Liver (tissue), 8 donors: ENCODE measurements at regions not wholly inside any gene's neighbourhood (a gene's known extent, or its start where the extent isn't known, plus 50 kb on each side); places are given as distances from the start of the nearest gene placed in this dataset.

ENCODE experiments used
- DNase-seq: peaks from one replicate; pipeline ENCODE4 v3.0.0-alpha.2; 2017; ENCODE audit warnings: low spot score
- H3K27ac ChIP-seq, 2 donors: one replicate each; pipeline ENCODE4 v1.7.0; 2013; ENCODE audit warnings: inconsistent platforms in 2 of 2, low read length in 2 of 2, control low read depth in 1 of 2, low read depth in 1 of 2, mild to moderate bottlenecking in 1 of 2
- H3K27me3 ChIP-seq, 4 donors: one replicate each; pipeline versions ENCODE4 v1.6.1 to v1.7.0; 2013; ENCODE audit warnings: low read length in 3 of 4, inconsistent platforms in 1 of 4, mild to moderate bottlenecking in 1 of 4, moderate library complexity in 1 of 4; ENCODE audit not compliant: control insufficient read depth in 4 of 4, insufficient read depth in 4 of 4
- H3K36me3 ChIP-seq, 4 donors: one replicate each; pipeline versions ENCODE4 v1.6.1 to v1.7.0; 2013; ENCODE audit warnings: low read length in 3 of 4, mild to moderate bottlenecking in 3 of 4, low read depth in 1 of 4, moderate library complexity in 1 of 4; ENCODE audit not compliant: control insufficient read depth in 4 of 4, insufficient read depth in 3 of 4
- H3K4me1 ChIP-seq, 4 donors: one replicate each; pipeline versions ENCODE4 v1.6.1 to v1.7.0; 2013; ENCODE audit warnings: low read length in 3 of 4, mild to moderate bottlenecking in 3 of 4, moderate library complexity in 1 of 4; ENCODE audit not compliant: control insufficient read depth in 4 of 4, insufficient read depth in 4 of 4
- H3K4me3 ChIP-seq, 3 donors: one replicate each; pipeline versions ENCODE4 v1.6.1 to v1.7.0; 2013; ENCODE audit warnings: low read length in 3 of 3, control low read depth in 1 of 3, low read depth in 1 of 3, mild to moderate bottlenecking in 1 of 3
- H3K9ac ChIP-seq, 2 donors: one replicate each; pipeline ENCODE4 v1.7.0; 2013; ENCODE audit warnings: low read length in 2 of 2, mild to moderate bottlenecking in 2 of 2, moderate library complexity in 2 of 2, control low read depth in 1 of 2, low read depth in 1 of 2
- H3K9me3 ChIP-seq, 4 donors: one replicate each; pipeline versions ENCODE4 v1.6.1 to v1.7.0; 2013; ENCODE audit warnings: low read length in 3 of 4; ENCODE audit not compliant: control insufficient read depth in 4 of 4
- EGR1 ChIP-seq, 2 donors: IDR thresholded peaks; 2 replicates each; pipeline ENCODE4 v1.6.1; 2016 to 2018; ENCODE audit warnings: antibody characterized with exemption in 2 of 2, low read depth in 2 of 2
- FOXA1 ChIP-seq: IDR thresholded peaks from 2 replicates; pipeline ENCODE4 v1.6.1; 2016; ENCODE audit warnings: antibody characterized with exemption
- FOXA2 ChIP-seq: IDR thresholded peaks from 2 replicates; pipeline ENCODE4 v1.6.1; 2016; ENCODE audit warnings: antibody characterized with exemption
- HNF4A ChIP-seq, 2 donors: conservative IDR thresholded peaks; 2 replicates each; pipeline ENCODE4 v1.6.1; 2016; ENCODE audit warnings: antibody characterized with exemption in 2 of 2, mild to moderate bottlenecking in 2 of 2
- HNF4G ChIP-seq: IDR thresholded peaks from 2 replicates; pipeline ENCODE4 v1.6.1; 2016; ENCODE audit warnings: antibody characterized with exemption
- NR2F2 ChIP-seq: IDR thresholded peaks from 2 replicates; pipeline ENCODE4 v1.6.1; 2016; ENCODE audit warnings: antibody characterized with exemption
- RAD21 ChIP-seq, 2 donors: IDR thresholded peaks; 2 replicates each; pipeline ENCODE4 v1.6.1; 2016; ENCODE audit warnings: antibody characterized with exemption in 2 of 2, mild to moderate bottlenecking in 2 of 2
- RXRA ChIP-seq, 2 donors: IDR thresholded peaks; 2 replicates each; pipeline ENCODE4 v1.6.1; 2017 to 2018; ENCODE audit warnings: antibody characterized with exemption in 2 of 2, mild to moderate bottlenecking in 1 of 2
- SP1 ChIP-seq: IDR thresholded peaks from 2 replicates; pipeline ENCODE4 v1.6.1; 2018; ENCODE audit warnings: antibody characterized with exemption, mild to moderate bottlenecking
- TAF1 ChIP-seq: conservative IDR thresholded peaks from 2 replicates; pipeline ENCODE4 v1.6.1; 2016; ENCODE audit warnings: antibody characterized with exemption, mild to moderate bottlenecking
- YY1 ChIP-seq: IDR thresholded peaks from 2 replicates; pipeline ENCODE4 v1.6.1; 2016; ENCODE audit warnings: antibody characterized with exemption, mild to moderate bottlenecking
- WGBS: extraction: QIAGEN DNeasy Blood & Tissue Kit; methylation state at CpG from one replicate; pipeline ENCODE4 v1.1.7; 2013; 5-methylcytosine and 5-hydroxymethylcytosine counted together
- TF ChIP-seq, protein P1 (sequence below): fragments of 150-350 bp; IDR thresholded peaks from 2 replicates; pipeline ENCODE4 v1.5.1; 2017; ENCODE audit warnings: improper control_type of control experiment, low read depth, low read length; ENCODE audit not compliant: missing input control
- TF ChIP-seq, protein P2 (sequence below): IDR thresholded peaks from 2 replicates; pipeline ENCODE4 v1.6.1; 2016; ENCODE audit warnings: antibody characterized with exemption
- TF ChIP-seq, protein P3 (sequence below): IDR thresholded peaks from 2 replicates; pipeline ENCODE4 v1.6.1; 2016; ENCODE audit warnings: antibody characterized with exemption
- donor health status: healthy.
- donor health status: healthy.
- donor health status: healthy.
- donor health status: healthy.
- donor health status: healthy.

DNA sequence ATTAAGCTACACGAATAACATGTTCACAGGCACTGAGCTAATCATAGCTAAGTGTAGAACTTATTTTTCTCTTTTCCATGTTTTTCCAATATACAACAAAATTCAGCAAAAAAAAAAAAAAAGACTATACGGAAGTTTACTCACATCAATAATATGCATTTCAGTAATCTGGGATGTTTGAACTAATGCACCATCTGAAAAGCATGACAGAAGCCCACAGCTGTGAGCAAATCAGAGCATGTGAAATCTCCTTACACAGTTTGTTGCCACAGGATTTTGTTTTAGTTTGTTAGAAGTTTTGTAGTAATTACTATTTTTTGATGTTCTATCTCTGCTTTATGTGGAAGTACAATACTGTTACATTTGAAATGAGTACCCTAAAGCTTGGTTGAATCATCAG is 1051.7 kb downstream of the TTLL7 start:
- H3K9ac ChIP-seq, result no peak overlapping the region
- H3K27ac ChIP-seq, result no peak overlapping the region
- WGBS, result 85% methylated on average over 2 of the region's 2 CpGs
- no peaks in the 10 kb centered on the region for H3K36me3 ChIP-seq
- TF ChIP-seq FOXA1, result no peak
- no peak for TF ChIP-seq SP1
- no peak for TF ChIP-seq TAF1
- no peak for TF ChIP-seq RXRA (IDR thresholded peaks at IDR 0.05)
- no peak for TF ChIP-seq HNF4A (conservative IDR thresholded peaks at IDR 0.05)
- TF ChIP-seq HNF4G, result no peak
- TF ChIP-seq, protein P1, sequence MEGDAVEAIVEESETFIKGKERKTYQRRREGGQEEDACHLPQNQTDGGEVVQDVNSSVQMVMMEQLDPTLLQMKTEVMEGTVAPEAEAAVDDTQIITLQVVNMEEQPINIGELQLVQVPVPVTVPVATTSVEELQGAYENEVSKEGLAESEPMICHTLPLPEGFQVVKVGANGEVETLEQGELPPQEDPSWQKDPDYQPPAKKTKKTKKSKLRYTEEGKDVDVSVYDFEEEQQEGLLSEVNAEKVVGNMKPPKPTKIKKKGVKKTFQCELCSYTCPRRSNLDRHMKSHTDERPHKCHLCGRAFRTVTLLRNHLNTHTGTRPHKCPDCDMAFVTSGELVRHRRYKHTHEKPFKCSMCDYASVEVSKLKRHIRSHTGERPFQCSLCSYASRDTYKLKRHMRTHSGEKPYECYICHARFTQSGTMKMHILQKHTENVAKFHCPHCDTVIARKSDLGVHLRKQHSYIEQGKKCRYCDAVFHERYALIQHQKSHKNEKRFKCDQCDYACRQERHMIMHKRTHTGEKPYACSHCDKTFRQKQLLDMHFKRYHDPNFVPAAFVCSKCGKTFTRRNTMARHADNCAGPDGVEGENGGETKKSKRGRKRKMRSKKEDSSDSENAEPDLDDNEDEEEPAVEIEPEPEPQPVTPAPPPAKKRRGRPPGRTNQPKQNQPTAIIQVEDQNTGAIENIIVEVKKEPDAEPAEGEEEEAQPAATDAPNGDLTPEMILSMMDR, result no peak
- no peak for TF ChIP-seq FOXA2
- TF ChIP-seq NR2F2, result no peak
- TF ChIP-seq EGR1 (IDR thresholded peaks at IDR 0.05; ENCODE audit: low read depth in 2 of 2), result no peak
- no peak overlapping the region for H3K4me3 ChIP-seq
- H3K9me3 ChIP-seq, result no peaks in the 10 kb centered on the region
- no peaks in the 10 kb centered on the region for H3K4me1 ChIP-seq
- no peaks in the 10 kb centered on the region for H3K27me3 ChIP-seq
- DNase-seq, result no peak

DNA sequence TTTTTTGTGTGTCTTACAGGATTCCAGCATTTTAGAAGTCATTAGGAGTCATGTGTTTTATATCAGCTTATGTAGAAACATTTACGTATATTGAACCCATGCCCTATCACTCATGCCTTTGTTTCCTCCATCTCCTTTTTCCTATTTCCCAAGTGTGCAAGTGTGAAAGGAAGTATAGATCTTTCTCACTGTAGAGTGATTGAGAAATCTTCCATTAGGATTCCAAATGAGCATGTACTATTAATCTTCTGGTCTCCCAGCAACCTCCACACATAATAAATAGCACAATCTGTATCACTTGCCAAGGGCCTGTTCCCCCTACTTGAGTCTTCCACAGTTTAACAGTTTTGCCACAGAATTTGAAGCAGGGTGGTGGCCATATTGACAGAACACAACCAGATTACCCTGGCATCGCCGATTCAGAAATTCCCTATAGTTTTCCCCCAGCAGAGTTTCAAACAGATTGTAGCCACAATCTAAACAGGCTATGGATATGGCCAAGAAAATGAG is 1052.8 kb downstream of the TTLL7 start:
- H3K27ac ChIP-seq, result no peak overlapping the region
- no peaks in the 10 kb centered on the region for H3K9me3 ChIP-seq
- H3K9ac ChIP-seq, result no peak overlapping the region
- DNase-seq, result no peak
- WGBS, result 92% methylated on average over 3 of the region's 3 CpGs
- H3K4me1 ChIP-seq, result no peaks in the 10 kb centered on the region
- no peaks in the 10 kb centered on the region for H3K27me3 ChIP-seq
- H3K36me3 ChIP-seq, result no peaks in the 10 kb centered on the region
- no peak overlapping the region for H3K4me3 ChIP-seq
- TF ChIP-seq, protein P1, result no peak
- no peak for TF ChIP-seq YY1
- TF ChIP-seq RAD21 (IDR thresholded peaks at IDR 0.05), result no peak

DNA sequence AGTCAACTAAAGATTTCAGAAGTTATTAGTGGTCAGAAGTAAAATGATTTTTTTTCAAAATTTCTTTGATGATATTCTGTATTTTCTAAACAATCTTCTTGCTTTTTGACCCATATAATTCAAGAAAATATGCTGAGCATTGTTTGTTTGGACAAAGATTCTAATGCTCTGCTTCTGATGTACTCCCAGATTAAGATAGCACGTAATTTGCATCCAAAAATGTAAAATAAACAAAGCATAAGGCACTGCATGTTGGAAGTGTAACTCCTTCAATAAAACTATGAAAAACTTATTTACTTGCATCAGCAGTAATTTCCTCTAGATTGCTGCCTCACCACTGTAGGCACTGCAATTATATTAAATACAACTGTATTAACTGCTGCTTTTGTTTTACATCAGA is 1054.1 kb downstream of the TTLL7 start:
- H3K4me1 ChIP-seq, result no peaks in the 10 kb centered on the region
- TF ChIP-seq, protein P2, sequence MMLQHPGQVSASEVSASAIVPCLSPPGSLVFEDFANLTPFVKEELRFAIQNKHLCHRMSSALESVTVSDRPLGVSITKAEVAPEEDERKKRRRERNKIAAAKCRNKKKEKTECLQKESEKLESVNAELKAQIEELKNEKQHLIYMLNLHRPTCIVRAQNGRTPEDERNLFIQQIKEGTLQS, result no peak
- TF ChIP-seq RAD21 (IDR thresholded peaks at IDR 0.05) (no peak), TAF1 (no peak), EGR1 (IDR thresholded peaks at IDR 0.05; ENCODE audit: low read depth in 2 of 2) (no peak)
- TF ChIP-seq, protein P3, sequence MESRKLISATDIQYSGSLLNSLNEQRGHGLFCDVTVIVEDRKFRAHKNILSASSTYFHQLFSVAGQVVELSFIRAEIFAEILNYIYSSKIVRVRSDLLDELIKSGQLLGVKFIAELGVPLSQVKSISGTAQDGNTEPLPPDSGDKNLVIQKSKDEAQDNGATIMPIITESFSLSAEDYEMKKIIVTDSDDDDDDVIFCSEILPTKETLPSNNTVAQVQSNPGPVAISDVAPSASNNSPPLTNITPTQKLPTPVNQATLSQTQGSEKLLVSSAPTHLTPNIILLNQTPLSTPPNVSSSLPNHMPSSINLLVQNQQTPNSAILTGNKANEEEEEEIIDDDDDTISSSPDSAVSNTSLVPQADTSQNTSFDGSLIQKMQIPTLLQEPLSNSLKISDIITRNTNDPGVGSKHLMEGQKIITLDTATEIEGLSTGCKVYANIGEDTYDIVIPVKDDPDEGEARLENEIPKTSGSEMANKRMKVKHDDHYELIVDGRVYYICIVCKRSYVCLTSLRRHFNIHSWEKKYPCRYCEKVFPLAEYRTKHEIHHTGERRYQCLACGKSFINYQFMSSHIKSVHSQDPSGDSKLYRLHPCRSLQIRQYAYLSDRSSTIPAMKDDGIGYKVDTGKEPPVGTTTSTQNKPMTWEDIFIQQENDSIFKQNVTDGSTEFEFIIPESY, result no peak
- DNase-seq, result no peak
- peaks cover 0 to 1% (median 0%) of the 10 kb centered on the region in 4 donors for H3K36me3 ChIP-seq
- H3K9ac ChIP-seq, result no peak overlapping the region
- 71% methylated on average over 1 of the region's 1 CpG for WGBS
- no peaks in the 10 kb centered on the region for H3K27me3 ChIP-seq
- H3K4me3 ChIP-seq, result no peak overlapping the region
- H3K27ac ChIP-seq, result no peak overlapping the region
- H3K9me3 ChIP-seq, result no peaks in the 10 kb centered on the region
